ENCODE measurements at regions not wholly inside any gene's neighbourhood (a gene's known extent, or its start where the extent isn't known, plus 50 kb on each side); places are given as distances from the start of the nearest gene placed in this dataset.

- DNase-seq (no peak), ATAC-seq (no peak)
- Mint-ChIP-seq H3K4me1 (no peaks in the 10 kb centered on the region), H3K27me3 (peaks cover 0 to 5% (median 0%) of the 10 kb centered on the region in 5 donors), H3K27ac (no peak overlapping the region), H3K4me3 (no peak overlapping the region), H3K9me3 (peaks cover 0 to 11% (median 0%) of the 10 kb centered on the region in 9 donors), H3K36me3 (peaks cover 0 to 4% (median 0%) of the 10 kb centered on the region in 3 donors)
- POLR2A ChIA-PET, result no interaction called here
These were observed 140.3 kb upstream of the IRX2 start for GRCh38 chr5:2891781-2892180.

DNA sequence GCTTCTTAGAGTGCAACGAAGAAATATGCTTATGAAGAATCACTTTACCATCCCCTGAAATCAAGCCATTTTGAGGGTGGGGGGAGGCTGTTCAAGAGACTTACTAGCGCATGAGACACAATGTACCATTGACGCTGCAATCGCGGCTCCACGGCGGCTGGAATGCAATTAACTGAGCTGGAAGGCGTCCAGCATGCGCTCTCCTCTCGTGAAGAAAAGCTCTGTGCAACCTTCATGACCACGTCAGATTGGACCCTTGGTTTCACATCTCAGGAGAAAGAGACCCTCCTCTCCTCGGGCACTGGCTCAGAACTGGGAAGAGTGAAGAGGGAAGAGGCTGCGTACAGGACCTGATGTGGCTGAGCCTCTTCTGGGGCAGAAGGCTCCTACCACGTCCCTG lies 138.5 kb upstream of the IRX2 start:
- Mint-ChIP-seq H3K27me3 (peaks cover 0 to 2% (median 0%) of the 10 kb centered on the region in 5 donors), H3K4me1 (no peaks in the 10 kb centered on the region), H3K9me3 (peaks cover 0 to 11% (median 0%) of the 10 kb centered on the region in 9 donors), H3K4me3 (no peak overlapping the region), H3K36me3 (peaks cover 0 to 4% (median 0%) of the 10 kb centered on the region in 3 donors), H3K27ac (no peak overlapping the region)
- DNase-seq (no peak), ATAC-seq (no peak)
- POLR2A ChIA-PET, result no interaction called here

DNA sequence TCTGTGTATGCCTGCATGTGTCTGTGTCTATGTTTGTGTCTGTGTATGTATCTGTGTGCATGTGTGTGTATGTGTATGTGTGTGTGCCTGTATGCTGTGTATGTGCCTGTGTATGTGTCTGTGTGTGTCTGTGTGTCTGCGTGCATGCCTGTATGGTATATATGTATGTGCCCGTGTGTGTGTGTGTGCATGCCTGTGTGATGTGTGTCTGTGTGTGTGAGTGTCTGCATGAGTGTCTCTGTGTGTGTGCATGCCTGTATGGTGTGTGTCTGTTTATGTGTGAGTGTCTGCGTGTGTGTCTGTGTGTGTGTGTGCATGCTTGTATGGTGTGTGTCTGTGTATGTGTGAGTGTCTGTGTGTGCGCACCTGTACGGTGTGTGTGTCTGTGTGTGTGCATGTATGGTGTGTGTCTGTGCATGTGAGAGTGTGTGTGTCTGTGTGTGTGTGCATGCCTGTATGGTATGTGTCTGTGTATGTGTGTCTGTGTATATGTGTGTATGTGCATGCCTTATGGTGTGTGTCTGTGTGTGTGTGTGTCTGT lies 137.1 kb upstream of the IRX2 start:
- H3K4me1 Mint-ChIP-seq, result no peaks in the 10 kb centered on the region
- POLR2A ChIA-PET, result no interaction called here
- no peak overlapping the region for H3K4me3 Mint-ChIP-seq
- no peaks in the 10 kb centered on the region for H3K27me3 Mint-ChIP-seq
- H3K9me3 Mint-ChIP-seq, result peaks cover 0 to 10% (median 4%) of the 10 kb centered on the region in 9 donors
- ATAC-seq (no peak), DNase-seq (no peak)
- peaks cover 0 to 4% (median 0%) of the 10 kb centered on the region in 3 donors for H3K36me3 Mint-ChIP-seq
- H3K27ac Mint-ChIP-seq, result no peak overlapping the region

DNA sequence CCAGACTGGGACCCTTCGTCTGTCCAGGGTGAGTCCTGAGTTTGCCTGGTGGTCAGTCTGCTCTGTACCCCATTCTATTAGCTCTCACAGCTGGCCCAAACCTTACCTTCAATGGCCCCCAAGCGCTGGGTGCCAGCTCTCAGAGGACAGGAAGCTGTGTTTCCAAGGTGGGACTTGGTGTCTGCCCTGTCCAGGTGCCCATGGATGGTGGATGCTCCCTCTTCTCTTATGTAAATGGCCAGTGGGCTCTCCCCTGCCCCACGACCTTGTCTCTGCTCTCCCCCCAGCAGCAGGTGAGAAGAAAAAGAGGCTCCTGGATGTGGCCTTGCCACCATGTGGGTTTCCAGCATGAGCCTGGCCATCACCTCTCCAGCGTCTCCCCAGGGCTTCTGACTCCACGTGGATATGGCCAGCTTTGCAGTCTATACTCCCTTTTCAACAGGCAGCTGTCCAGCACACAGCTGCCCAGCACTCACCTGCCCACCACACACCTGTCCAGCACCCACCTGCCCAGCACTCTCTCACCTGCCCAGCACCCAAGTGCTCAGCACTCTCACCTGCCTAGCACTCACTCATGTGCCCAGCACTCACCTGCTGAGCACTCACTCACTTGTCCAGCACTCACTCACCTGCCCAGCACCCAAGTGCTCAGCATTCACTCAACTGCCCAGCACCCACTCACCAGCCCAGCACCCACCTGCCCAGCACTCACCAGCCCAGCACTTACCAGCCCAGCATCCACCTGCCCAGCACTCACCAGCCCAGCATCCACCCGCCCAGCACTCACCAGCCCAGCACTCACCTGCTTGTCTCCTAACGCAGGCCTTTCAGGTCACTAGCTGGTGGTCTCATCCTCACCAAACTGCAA lies 136.2 kb upstream of the IRX2 start:
- no peak for ATAC-seq
- POLR2A ChIA-PET, result no interaction called here
- no peaks in the 10 kb centered on the region for H3K27me3 Mint-ChIP-seq
- H3K27ac Mint-ChIP-seq, result no peak overlapping the region
- H3K36me3 Mint-ChIP-seq, result peaks cover 0 to 4% (median 0%) of the 10 kb centered on the region in 3 donors
- no peak overlapping the region for H3K4me3 Mint-ChIP-seq
- H3K4me1 Mint-ChIP-seq, result no peaks in the 10 kb centered on the region
- peaks cover 0 to 14% (median 4%) of the 10 kb centered on the region in 9 donors for H3K9me3 Mint-ChIP-seq
- DNase-seq, result no peak

DNA sequence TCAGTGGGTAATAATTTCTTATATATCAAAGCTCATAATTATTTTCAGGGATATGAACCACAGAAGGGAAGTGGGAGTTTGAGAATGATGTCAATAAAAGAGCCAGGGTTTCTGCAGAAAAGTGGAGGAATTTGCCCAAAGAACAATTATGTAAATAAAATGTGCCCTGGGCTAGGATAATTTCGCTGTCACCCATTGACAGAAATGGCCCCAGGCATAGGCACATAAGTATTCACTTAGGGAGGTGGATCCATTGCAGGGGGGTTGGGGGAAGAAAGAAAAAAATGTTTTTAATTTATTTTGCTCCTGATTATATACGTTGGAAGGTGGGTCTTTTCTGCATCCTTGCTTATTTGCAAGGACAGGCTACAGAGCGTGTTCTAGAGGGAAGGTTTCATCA lies 135.1 kb upstream of the IRX2 start:
- POLR2A ChIA-PET, result no interaction called here
- H3K4me3 Mint-ChIP-seq, result no peak overlapping the region
- no peak overlapping the region for H3K27ac Mint-ChIP-seq
- H3K27me3 Mint-ChIP-seq, result no peaks in the 10 kb centered on the region
- H3K36me3 Mint-ChIP-seq, result peaks cover 0 to 4% (median 0%) of the 10 kb centered on the region in 3 donors
- peaks cover 0 to 20% (median 6%) of the 10 kb centered on the region in 9 donors for H3K9me3 Mint-ChIP-seq
- ATAC-seq (no peak), DNase-seq (no peak)
- H3K4me1 Mint-ChIP-seq, result no peaks in the 10 kb centered on the region

DNA sequence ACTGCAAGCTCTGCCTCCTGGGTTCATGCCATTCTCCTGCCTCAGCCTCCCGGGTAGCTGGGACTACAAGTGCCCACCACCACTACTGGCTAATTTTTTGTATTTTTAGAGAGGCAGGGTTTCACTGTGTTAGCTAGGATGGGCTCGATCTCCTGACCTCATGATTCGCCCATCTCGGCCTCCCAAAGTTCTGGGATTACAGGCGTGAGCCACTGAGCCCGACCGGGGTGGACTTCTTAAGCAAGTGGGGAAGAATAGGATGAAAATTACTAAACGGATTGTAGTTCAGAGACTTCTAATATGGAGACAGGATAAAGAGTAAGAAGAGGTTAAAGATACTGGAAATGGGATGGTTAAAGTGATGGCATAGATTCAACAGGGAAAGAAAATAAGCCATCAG lies 132.3 kb upstream of the IRX2 start:
- H3K36me3 Mint-ChIP-seq, result peaks cover 0 to 10% (median 0%) of the 10 kb centered on the region in 3 donors
- POLR2A ChIA-PET, result no interaction called here
- no peak overlapping the region for H3K27ac Mint-ChIP-seq
- no peaks in the 10 kb centered on the region for H3K4me1 Mint-ChIP-seq
- no peaks in the 10 kb centered on the region for H3K27me3 Mint-ChIP-seq
- ATAC-seq (no peak), DNase-seq (no peak)
- peaks cover 10 to 34% (median 16%) of the 10 kb centered on the region in 9 donors for H3K9me3 Mint-ChIP-seq
- H3K4me3 Mint-ChIP-seq, result no peak overlapping the region

- Mint-ChIP-seq H3K27me3 (no peaks in the 10 kb centered on the region), H3K27ac (no peak overlapping the region), H3K4me3 (no peak overlapping the region), H3K36me3 (peaks cover 0 to 10% (median 0%) of the 10 kb centered on the region in 3 donors), H3K9me3 (peaks cover 10 to 47% (median 23%) of the 10 kb centered on the region in 9 donors), H3K4me1 (no peaks in the 10 kb centered on the region)
- no peak for DNase-seq
- POLR2A ChIA-PET, result no interaction called here
- no peak for ATAC-seq
These were observed 128.2 kb upstream of the IRX2 start for GRCh38 chr5:2879701-2880100.

DNA sequence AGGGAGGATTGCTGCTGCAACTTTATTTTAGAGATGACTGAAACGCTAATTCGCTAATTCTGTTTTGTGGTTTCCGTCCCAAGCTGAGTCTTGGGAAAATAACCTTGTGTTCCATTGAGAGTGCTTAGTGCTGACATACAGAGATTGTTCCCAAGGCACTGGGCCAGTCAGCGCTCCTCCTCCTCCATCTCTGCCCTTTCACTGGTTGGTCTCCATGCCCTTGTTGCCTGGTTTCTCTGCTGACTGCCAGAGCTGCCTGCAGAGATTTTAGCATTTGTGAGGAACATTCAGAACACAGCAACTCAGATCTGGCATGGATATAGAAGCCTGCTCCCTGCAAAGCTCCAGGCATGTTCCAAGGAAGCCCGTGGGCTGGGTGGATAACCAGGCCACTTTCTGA lies 126.0 kb upstream of the IRX2 start:
- POLR2A ChIA-PET, result no interaction called here
- H3K9me3 Mint-ChIP-seq, result peaks cover 8 to 47% (median 22%) of the 10 kb centered on the region in 9 donors
- DNase-seq, result no peak
- no peaks in the 10 kb centered on the region for H3K27me3 Mint-ChIP-seq
- no peak for ATAC-seq
- H3K4me3 Mint-ChIP-seq, result no peak overlapping the region
- no peak overlapping the region for H3K27ac Mint-ChIP-seq
- no peaks in the 10 kb centered on the region for H3K4me1 Mint-ChIP-seq
- H3K36me3 Mint-ChIP-seq, result peaks cover 0 to 10% (median 0%) of the 10 kb centered on the region in 3 donors

DNA sequence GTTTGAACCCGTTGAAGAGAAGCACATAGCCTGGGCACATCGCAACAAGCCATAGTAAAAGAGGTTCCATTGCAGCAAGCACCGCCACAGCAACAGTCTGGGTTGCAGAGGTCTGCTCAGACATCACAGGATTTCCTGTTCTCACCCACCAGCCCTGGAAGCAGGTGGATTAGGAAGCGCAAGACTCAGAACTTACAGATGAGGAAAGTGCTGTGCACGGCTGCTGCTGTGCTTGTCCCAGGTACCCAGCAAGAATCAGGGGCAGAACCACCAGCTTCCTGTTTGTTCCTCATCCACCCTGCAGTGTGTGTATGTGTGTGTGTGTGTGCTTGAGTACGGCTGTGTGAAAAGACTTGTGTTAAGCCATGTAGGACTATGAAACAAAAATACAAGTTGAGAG lies 124.7 kb upstream of the IRX2 start:
- no peak overlapping the region for H3K27ac Mint-ChIP-seq
- DNase-seq (no peak), ATAC-seq (no peak)
- H3K27me3 Mint-ChIP-seq, result no peaks in the 10 kb centered on the region
- no peaks in the 10 kb centered on the region for H3K4me1 Mint-ChIP-seq
- POLR2A ChIA-PET, result no interaction called here
- H3K36me3 Mint-ChIP-seq, result peaks cover 0 to 10% (median 0%) of the 10 kb centered on the region in 3 donors
- H3K4me3 Mint-ChIP-seq, result no peak overlapping the region
- peaks cover 4 to 41% (median 22%) of the 10 kb centered on the region in 9 donors for H3K9me3 Mint-ChIP-seq

- Mint-ChIP-seq H3K4me1 (no peaks in the 10 kb centered on the region), H3K27ac (no peak overlapping the region), H3K27me3 (peaks cover 0 to 4% (median 0%) of the 10 kb centered on the region in 5 donors), H3K9me3 (peaks cover 0 to 22% (median 16%) of the 10 kb centered on the region in 9 donors), H3K36me3 (peaks cover 0 to under 1% (median 0%) of the 10 kb centered on the region in 3 donors), H3K4me3 (no peak overlapping the region)
- POLR2A ChIA-PET, result no interaction called here
- ATAC-seq (no peak), DNase-seq (no peak)
These were observed 122.6 kb upstream of the IRX2 start for GRCh38 chr5:2874099-2874498.

DNA sequence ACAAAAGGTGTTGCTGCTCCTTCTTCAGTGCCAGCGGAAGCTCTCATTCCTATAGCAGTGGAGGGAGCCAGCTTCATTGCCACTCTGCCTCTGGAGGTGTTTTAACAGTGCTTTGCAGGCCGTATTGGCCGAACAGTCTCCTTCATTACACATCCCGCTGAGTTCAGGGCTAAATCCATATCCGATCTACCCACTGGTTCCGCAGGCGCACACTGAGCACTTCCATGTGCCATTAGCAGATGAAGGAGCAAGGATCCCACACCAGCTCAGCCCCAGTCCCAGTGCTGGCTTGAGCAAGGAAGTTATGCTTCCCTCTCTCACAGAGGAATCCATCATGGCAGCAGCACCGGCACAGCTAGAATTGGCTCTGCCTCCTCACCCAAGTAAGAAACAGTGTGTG lies 121.2 kb upstream of the IRX2 start:
- peaks cover 0 to 7% (median 2%) of the 10 kb centered on the region in 9 donors for H3K9me3 Mint-ChIP-seq
- no peak overlapping the region for H3K4me3 Mint-ChIP-seq
- peaks cover 0 to 4% (median 0%) of the 10 kb centered on the region in 5 donors for H3K27me3 Mint-ChIP-seq
- no peak for ATAC-seq
- no peaks in the 10 kb centered on the region for H3K36me3 Mint-ChIP-seq
- H3K4me1 Mint-ChIP-seq, result no peaks in the 10 kb centered on the region
- POLR2A ChIA-PET, result no interaction called here
- DNase-seq, result no peak
- no peak overlapping the region for H3K27ac Mint-ChIP-seq

DNA sequence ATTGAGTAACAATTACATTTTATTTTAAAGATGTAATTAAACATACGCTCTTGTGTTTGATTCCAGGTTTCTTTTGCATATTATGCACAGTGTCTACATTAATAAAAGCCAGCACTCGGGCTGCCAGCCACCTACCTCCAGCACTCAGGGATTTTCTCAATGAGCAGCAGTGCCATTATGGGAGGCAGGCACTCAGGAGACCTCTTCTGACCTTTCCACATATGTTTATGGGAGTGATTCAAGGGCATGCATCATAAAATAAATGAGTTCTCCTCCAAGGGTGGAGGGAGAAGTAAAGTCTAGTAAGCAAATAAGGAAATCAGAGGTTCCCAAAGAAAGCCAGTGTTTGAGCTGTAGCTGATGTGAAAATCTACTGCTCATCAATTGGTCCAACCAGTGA lies 119.8 kb upstream of the IRX2 start:
- no peak for ATAC-seq
- Mint-ChIP-seq H3K9me3 (peaks cover 0 to 6% (median 0%) of the 10 kb centered on the region in 9 donors), H3K27ac (no peak overlapping the region), H3K4me3 (no peak overlapping the region), H3K4me1 (no peaks in the 10 kb centered on the region), H3K36me3 (no peaks in the 10 kb centered on the region), H3K27me3 (peaks cover 0 to 4% (median 0%) of the 10 kb centered on the region in 5 donors)
- DNase-seq, result no peak
- POLR2A ChIA-PET, result no interaction called here

DNA sequence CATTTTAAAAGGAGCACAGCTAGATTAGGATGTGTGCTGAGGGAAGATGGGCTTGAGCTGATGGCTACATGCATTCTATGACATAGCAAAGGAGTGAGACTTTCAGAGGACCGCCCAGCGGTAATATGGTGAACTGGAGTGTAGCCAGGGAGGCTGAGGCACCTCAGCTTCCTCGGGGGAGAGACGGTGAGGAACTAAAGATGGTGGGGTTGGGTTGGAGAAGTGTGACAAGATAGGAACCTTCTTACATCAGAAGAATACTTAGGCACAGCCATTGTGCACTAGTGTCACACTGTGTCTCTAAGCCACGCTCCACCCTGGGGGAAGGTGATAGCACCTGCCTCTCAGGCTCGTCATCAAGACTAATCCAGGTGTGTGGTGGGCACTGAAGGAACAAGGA lies 118.0 kb upstream of the IRX2 start:
- DNase-seq (no peak), ATAC-seq (no peak)
- Mint-ChIP-seq H3K9me3 (peaks cover 0 to 7% (median 0%) of the 10 kb centered on the region in 9 donors), H3K27me3 (peaks cover 0 to 4% (median 0%) of the 10 kb centered on the region in 5 donors), H3K27ac (no peak overlapping the region), H3K4me3 (no peak overlapping the region), H3K4me1 (no peaks in the 10 kb centered on the region), H3K36me3 (no peaks in the 10 kb centered on the region)
- POLR2A ChIA-PET, result no interaction called here

Data from naive thymus-derived CD8-positive, alpha-beta T cell (primary cell).